ENCODE measurements at regions not wholly inside any gene's neighbourhood (a gene's known extent, or its start where the extent isn't known, plus 50 kb on each side); places are given as distances from the start of the nearest gene placed in this dataset.

DNA sequence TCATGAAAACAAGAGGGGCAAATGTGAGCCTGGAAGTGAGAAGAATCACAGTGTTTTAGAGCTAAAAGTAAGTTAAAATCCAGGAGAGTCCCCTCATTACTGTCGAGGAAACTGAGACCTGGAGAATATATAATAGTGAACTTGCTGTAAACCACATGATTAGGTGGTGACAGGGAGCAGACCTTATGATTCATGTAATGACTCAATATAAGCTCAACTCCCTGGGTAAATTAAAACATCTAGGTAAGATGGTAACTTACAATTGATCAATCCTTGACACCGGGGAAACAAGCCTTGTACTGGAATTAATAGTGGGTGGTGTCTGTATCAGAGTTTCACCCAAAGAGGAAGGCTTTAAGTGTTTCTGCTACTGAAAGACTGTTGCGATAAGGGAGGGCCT lies 269.3 kb downstream of the SNAPC1 start:
- 73 to 88% (median 81%) methylated on average over 3 of the region's 3 CpGs for WGBS, 4 donors
- no peaks in the 10 kb centered on the region for H3K36me3 ChIP-seq (replicated peaks in 1 of 2)
- intact Hi-C loops (cut with DNase I), result no loop called here
- H3K9me3 ChIP-seq (replicated peaks in 1 of 3), result no peaks in the 10 kb centered on the region
- no peak overlapping the region for H3K27ac ChIP-seq
- DNase-seq, result no peak
- H3K4me1 ChIP-seq (replicated peaks in 1 of 2), result no peaks in the 10 kb centered on the region
- no peak for TF ChIP-seq POLR2A (IDR thresholded peaks at IDR 0.05)
- TF ChIP-seq, protein P1, sequence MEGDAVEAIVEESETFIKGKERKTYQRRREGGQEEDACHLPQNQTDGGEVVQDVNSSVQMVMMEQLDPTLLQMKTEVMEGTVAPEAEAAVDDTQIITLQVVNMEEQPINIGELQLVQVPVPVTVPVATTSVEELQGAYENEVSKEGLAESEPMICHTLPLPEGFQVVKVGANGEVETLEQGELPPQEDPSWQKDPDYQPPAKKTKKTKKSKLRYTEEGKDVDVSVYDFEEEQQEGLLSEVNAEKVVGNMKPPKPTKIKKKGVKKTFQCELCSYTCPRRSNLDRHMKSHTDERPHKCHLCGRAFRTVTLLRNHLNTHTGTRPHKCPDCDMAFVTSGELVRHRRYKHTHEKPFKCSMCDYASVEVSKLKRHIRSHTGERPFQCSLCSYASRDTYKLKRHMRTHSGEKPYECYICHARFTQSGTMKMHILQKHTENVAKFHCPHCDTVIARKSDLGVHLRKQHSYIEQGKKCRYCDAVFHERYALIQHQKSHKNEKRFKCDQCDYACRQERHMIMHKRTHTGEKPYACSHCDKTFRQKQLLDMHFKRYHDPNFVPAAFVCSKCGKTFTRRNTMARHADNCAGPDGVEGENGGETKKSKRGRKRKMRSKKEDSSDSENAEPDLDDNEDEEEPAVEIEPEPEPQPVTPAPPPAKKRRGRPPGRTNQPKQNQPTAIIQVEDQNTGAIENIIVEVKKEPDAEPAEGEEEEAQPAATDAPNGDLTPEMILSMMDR (IDR thresholded peaks at IDR 0.05), result no peak
- no peak overlapping the region for H3K4me3 ChIP-seq
- no peaks in the 10 kb centered on the region for H3K27me3 ChIP-seq

DNA sequence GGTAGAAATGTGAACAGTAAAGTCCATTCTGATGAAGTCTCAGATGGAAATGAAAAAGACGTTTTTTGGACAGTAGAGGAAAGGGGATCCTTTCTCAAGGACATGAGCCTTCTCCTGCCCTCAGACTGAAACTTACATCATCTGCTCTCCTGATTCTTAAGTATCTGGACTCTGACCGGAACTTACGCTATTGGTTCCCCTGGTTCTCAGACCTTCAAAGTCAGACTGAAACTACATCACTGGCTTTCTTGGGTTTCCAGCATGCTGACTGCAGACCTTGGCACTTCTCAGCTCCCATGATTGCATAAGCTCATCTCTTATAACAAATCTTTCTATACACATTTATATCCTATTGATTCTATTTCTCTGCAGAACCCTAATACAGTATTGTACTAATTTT lies 291.0 kb downstream of the SNAPC1 start:
- H3K4me1 ChIP-seq (replicated peaks in 1 of 2), result no peaks in the 10 kb centered on the region
- no peak overlapping the region for H3K27ac ChIP-seq
- H3K36me3 ChIP-seq (replicated peaks in 1 of 2), result no peaks in the 10 kb centered on the region
- no peaks in the 10 kb centered on the region for H3K27me3 ChIP-seq
- intact Hi-C loops (cut with DNase I), result no loop called here
- no peak for DNase-seq
- 52 to 81% (median 78%) methylated on average over 3 of the region's 3 CpGs for WGBS, 4 donors
- no peak overlapping the region for H3K4me3 ChIP-seq
- no peaks in the 10 kb centered on the region for H3K9me3 ChIP-seq (replicated peaks in 1 of 3)
- TF ChIP-seq POLR2A (IDR thresholded peaks at IDR 0.05), result no peak
- TF ChIP-seq, protein P1 (IDR thresholded peaks at IDR 0.05), result no peak

DNA sequence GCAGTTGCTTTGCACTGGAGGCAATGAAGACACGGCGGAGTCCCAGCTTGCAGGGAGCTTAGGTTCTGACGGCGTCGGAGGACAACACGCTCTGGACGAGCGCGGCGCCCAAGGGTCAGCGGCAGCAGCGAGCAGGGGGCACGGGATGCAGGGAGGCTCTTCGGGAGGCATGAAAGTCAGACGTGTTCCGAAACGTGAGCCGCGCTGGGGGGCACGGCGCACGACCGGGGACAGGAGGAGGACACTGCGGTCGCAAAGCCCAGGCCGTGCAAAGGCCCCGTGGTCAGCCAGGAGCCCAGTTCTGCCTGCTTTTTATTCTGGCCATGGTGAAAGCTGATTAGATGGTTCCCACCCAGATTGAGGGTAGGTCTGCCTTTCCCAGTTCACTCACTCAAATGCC lies 294.6 kb downstream of the SNAPC1 start:
- intact Hi-C loops (cut with DNase I), result no loop called here
- no peaks in the 10 kb centered on the region for H3K27me3 ChIP-seq
- TF ChIP-seq, protein P1 (IDR thresholded peaks at IDR 0.05), result no peak
- TF ChIP-seq POLR2A (IDR thresholded peaks at IDR 0.05), result no peak
- no peak overlapping the region for H3K4me3 ChIP-seq
- no peak for DNase-seq
- no peaks in the 10 kb centered on the region for H3K9me3 ChIP-seq (replicated peaks in 1 of 3)
- H3K27ac ChIP-seq, result no peak overlapping the region
- H3K4me1 ChIP-seq (replicated peaks in 1 of 2), result no peaks in the 10 kb centered on the region
- 91 to 96% (median 93%) methylated on average over 20 to 27 of the region's 27 CpGs for WGBS, 4 donors
- H3K36me3 ChIP-seq (replicated peaks in 1 of 2), result no peaks in the 10 kb centered on the region

DNA sequence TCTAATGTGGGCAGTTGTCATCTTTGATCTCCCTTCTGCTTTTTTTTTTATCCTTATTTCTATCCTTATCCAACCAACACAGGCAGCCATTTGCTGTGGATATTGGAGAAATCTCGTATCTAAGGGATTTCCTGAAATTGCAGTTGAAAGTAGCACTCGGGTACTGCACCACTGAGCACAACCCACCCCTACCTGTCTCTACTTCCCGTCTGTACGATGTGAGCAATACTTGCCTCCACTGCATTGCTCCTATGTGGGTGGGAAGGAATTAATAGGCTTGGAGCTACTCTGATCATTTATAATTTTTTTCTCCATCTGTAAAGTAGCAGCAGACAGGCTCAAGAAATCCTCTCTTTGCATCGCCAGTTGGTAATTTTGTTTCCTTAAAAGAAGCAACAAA lies 300.4 kb downstream of the SNAPC1 start:
- DNase-seq, result no peak
- Histone ChIP-seq H3K27ac (no peak overlapping the region), H3K27me3 (no peaks in the 10 kb centered on the region), H3K9me3 (replicated peaks in 1 of 3) (no peaks in the 10 kb centered on the region), H3K4me1 (replicated peaks in 1 of 2) (no peaks in the 10 kb centered on the region), H3K36me3 (replicated peaks in 1 of 2) (no peaks in the 10 kb centered on the region), H3K4me3 (no peak overlapping the region)
- 53 to 71% (median 62%) methylated on average over 5 of the region's 5 CpGs for WGBS, 4 donors
- intact Hi-C loops (cut with DNase I), result no loop called here
- TF ChIP-seq, protein P1 (IDR thresholded peaks at IDR 0.05), result no peak
- no peak for TF ChIP-seq POLR2A (IDR thresholded peaks at IDR 0.05)

Measured in adrenal gland (tissue), 9 donors.